Panc1 (cell line): ENCODE measurements at regions not wholly inside any gene's neighbourhood (a gene's known extent, or its start where the extent isn't known, plus 50 kb on each side); places are given as distances from the start of the nearest gene placed in this dataset.

Source experiments
- CTCF ChIP-seq: fragments of 450-650 bp; IDR thresholded peaks from 2 replicates; pipeline ENCODE4 v1.5.1; 2017; ENCODE audit warnings: mild to moderate bottlenecking
- REST ChIP-seq, 2 experiments: IDR thresholded peaks; 2 replicates each; pipeline ENCODE4 v1.6.1; 2011 to 2012; ENCODE audit warnings: low read depth in 2 of 2, control low read depth in 1 of 2, low read length in 1 of 2, mild to moderate bottlenecking in 1 of 2, moderate library complexity in 1 of 2; ENCODE audit not compliant: insufficient read depth in 1 of 2
- TCF7L2 ChIP-seq: IDR thresholded peaks from 2 replicates; pipeline ENCODE4 v1.6.1; 2011; ENCODE audit warnings: mild to moderate bottlenecking, low read depth, low read length, inconsistent platforms

- TF ChIP-seq CTCF (no peak), REST (IDR thresholded peaks at IDR 0.05; ENCODE audit: insufficient read depth in 1 of 2, low read depth in 2 of 2, low read length in 1 of 2) (no peak), TCF7L2 (no peak)
Measured at GRCh38 chr1:60615666-60616065, 466.7 kb upstream of the NFIA start.
